ENCODE measurements at regions not wholly inside any gene's neighbourhood (a gene's known extent, or its start where the extent isn't known, plus 50 kb on each side); places are given as distances from the start of the nearest gene placed in this dataset.

GRCh38 chr15:38070778-38071177, 136.3 kb downstream of the TMCO5A start:
- no peak for DNase-seq
- intact Hi-C loops (cut with DNase I): loop anchor here (5.0 kb wide), 1 partner anchor 57 kb away; no protein-coding TSS in a partner anchor

GRCh38 chr15:38071211-38071972, 137.0 kb downstream of the TMCO5A start:
- intact Hi-C loops (cut with DNase I): loop anchor here (5.0 kb wide), 1 partner anchor 56 kb away; no protein-coding TSS in a partner anchor
- DNase-seq: no peak

GRCh38 chr15:38072007-38072347, 137.5 kb downstream of the TMCO5A start:
- intact Hi-C loops (cut with DNase I): loop anchor here (1.0 to 5.0 kb wide), 2 partner anchors 55 to 180 kb away; partner anchors contain the start of gene SPRED1
- no peak for DNase-seq

GRCh38 chr15:38072348-38073177, 138.1 kb downstream of the TMCO5A start:
- intact Hi-C loops (cut with DNase I): loop anchor here (1.0 to 5.0 kb wide), 2 partner anchors 55 to 180 kb away; partner anchors contain the start of gene SPRED1
- peak; percentile 83 to 98 (median 93) for DNase-seq

GRCh38 chr15:38073178-38073946, 138.9 kb downstream of the TMCO5A start:
- intact Hi-C loops (cut with DNase I): loop anchor here (5.0 kb wide), 1 partner anchor 54 kb away; no protein-coding TSS in a partner anchor
- peak in 4 of 42 donors; percentile 12 to 40 (median 18) for DNase-seq

GRCh38 chr15:38074029-38074428, 139.6 kb downstream of the TMCO5A start:
- intact Hi-C loops (cut with DNase I): loop anchor here (5.0 kb wide), 1 partner anchor 53 kb away; no protein-coding TSS in a partner anchor
- DNase-seq: no peak

- intact Hi-C loops (cut with DNase I): no loop called here
- no peak for DNase-seq
Measured at GRCh38 chr15:38075466-38075865, 141.0 kb downstream of the TMCO5A start.

- DNase-seq: peak in 37 of 42 donors; percentile 20 to 71 (median 35)
- intact Hi-C loops (cut with DNase I): no loop called here
Measured at GRCh38 chr15:38076786-38077185, 142.3 kb downstream of the TMCO5A start.

GRCh38 chr15:38079236-38079635, 144.8 kb downstream of the TMCO5A start:
- no peak for DNase-seq
- intact Hi-C loops (cut with DNase I): no loop called here

- no peak for DNase-seq
- intact Hi-C loops (cut with DNase I): no loop called here
Measured at GRCh38 chr15:38080651-38081275, 146.3 kb downstream of the TMCO5A start.

GRCh38 chr15:38084289-38084688, 149.8 kb downstream of the TMCO5A start:
- intact Hi-C loops (cut with DNase I): no loop called here
- DNase-seq: no peak

GRCh38 chr15:38085114-38085513, 150.7 kb downstream of the TMCO5A start:
- intact Hi-C loops (cut with DNase I): no loop called here
- DNase-seq: no peak

- intact Hi-C loops (cut with DNase I): no loop called here
- DNase-seq: no peak
Measured at GRCh38 chr15:38085931-38086568, 151.6 kb downstream of the TMCO5A start.

GRCh38 chr15:38086611-38087010, 152.2 kb downstream of the TMCO5A start:
- intact Hi-C loops (cut with DNase I): no loop called here
- no peak for DNase-seq

GRCh38 chr15:38088971-38089370, 154.5 kb downstream of the TMCO5A start:
- intact Hi-C loops (cut with DNase I): no loop called here
- DNase-seq: no peak

GRCh38 chr15:38090223-38090622, 155.8 kb downstream of the TMCO5A start:
- no peak for DNase-seq
- intact Hi-C loops (cut with DNase I): no loop called here

- no peak for DNase-seq
- intact Hi-C loops (cut with DNase I): no loop called here
Measured at GRCh38 chr15:38090678-38091077, 156.2 kb downstream of the TMCO5A start.

GRCh38 chr15:38091078-38091645, 156.7 kb downstream of the TMCO5A start:
- no peak for DNase-seq
- intact Hi-C loops (cut with DNase I): no loop called here
